NCI-H82 (cell line): ENCODE measurements at regions not wholly inside any gene's neighbourhood (a gene's known extent, or its start where the extent isn't known, plus 50 kb on each side); places are given as distances from the start of the nearest gene placed in this dataset.
"Not testable (repeated sequence)": the region's sequence is repeated elsewhere in the genome, so short reads cannot be mapped to it uniquely, and the experiment has no call there.

Experiments
- DNase-seq: peaks from one replicate; lab custom pipeline; 2025; lab: John Stamatoyannopoulos, UW

GRCh38 chr5:99900302-99900852 lies 634.8 kb upstream of the FAM174A start:
- DNase-seq, result no peak

- peak; percentile 85 for DNase-seq
Measured at GRCh38 chr5:99879791-99880511, 655.2 kb upstream of the FAM174A start.

DNA sequence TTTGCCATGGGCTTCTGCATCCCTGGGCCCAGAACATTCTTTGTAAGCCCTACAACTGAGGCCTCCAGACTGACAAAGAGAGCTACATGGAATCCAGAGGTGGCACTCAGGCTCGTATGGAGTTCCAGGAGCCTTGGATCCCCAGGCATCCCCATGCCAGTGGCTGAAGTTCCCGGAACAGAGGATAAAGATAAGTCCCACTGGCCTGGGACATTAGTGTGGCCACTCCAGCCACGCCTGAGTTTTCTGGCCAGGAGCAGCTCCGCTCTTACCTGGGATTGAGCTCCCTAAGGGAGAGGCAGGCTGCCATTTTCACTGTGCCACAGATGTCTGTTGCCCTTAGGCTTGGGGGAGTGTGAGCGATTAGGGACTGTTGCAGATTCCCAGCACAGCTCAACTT lies 656.3 kb upstream of the FAM174A start:
- DNase-seq, result no peak

DNA sequence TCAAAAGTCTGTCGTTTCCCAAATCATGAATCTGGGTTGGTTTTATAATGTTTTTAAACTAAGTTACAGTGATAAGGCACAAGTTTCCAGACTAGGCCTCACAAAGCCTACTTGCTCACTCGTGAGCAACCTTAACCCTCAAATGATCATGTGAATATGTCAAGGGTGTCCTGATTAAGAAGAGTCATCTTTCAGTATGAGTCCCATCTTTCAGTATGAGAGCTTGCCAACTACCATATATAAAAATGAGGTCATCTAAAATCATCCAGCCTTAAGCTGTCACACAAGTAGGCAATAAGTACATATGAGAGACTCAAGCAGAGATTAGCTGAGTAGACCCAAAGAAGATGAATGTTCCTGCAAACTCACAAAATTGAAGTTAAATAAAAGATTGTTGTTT lies 668.4 kb upstream of the FAM174A start:
- no peak for DNase-seq

- no peak for DNase-seq
Measured at GRCh38 chr5:99865159-99865558, 670.0 kb upstream of the FAM174A start.

GRCh38 chr5:99835791-99836190 lies 699.4 kb upstream of the FAM174A start:
- no peak for DNase-seq

DNA sequence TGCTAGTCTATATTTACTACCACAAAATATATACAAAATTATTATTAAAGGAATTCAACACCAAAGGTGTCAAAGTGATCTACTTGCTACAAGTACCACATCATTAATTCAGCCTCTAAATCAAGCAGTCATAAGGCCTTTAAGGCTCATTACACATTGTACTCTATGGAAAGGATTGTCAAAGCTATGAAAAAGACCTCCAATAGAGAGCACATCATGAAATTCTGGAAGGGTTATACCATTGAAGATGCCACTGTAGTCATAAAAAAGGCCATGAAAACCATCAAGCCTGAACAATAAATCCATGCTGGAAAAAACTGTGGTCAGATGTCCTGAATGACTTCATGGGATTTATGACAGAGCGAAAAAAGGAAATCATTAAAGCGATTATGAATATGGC lies 708.0 kb upstream of the FAM174A start:
- DNase-seq, result no peak

DNA sequence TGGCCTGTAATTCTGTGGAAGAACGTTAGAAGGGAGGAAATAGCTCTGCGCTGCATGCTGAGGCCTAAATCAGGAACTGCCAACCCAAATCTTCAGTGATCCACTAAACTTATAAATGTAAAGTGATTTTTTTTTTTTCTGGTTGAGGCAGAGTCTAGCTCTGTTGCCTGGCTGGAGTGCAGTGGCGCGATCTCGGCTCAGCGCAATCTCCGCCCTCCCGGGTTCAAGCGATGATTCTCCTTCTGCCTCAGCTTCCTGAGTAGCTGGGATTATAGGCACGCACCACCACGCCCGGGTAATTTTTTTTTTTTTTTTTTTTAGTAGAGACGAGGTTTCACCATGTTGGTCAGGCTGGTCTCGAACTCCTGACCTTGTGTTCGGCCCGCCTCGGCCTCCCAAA lies 717.4 kb upstream of the FAM174A start:
- DNase-seq, result no peak

DNA sequence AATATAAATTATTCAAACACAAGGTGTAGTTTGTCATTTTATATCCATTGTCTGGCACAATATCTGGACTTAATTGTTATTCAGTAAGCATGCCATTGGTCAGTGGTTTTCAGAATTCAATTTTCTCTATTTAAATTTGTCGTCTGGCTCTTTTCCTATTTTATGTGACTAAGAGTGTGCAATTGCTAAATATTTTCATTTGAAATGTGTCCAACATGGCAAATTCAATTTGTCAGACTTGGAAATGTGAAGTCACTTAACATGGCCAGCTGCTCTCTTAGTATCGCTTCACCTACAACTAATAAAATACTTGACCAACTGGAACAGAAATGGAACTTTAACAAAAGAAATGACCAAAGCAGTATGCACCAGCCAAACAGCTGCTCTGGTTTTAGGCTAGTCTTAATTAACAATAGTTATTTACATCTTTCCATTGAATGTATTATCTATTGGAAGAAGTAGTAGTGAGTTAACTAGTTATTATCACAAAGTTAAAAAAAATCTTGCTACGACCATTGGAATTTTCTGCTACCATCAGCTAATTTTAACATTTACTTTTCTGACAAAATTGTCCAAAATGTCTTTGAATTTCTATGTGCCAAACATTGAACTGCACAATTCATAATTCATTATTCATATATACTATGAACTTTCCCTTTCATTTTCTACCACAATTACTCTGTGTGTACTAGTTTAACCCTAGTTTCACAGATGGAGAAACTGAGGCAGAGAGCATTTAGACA lies 720.7 kb upstream of the FAM174A start:
- DNase-seq, result no peak

GRCh38 chr5:99808657-99809230 lies 726.4 kb upstream of the FAM174A start:
- no peak for DNase-seq

DNA sequence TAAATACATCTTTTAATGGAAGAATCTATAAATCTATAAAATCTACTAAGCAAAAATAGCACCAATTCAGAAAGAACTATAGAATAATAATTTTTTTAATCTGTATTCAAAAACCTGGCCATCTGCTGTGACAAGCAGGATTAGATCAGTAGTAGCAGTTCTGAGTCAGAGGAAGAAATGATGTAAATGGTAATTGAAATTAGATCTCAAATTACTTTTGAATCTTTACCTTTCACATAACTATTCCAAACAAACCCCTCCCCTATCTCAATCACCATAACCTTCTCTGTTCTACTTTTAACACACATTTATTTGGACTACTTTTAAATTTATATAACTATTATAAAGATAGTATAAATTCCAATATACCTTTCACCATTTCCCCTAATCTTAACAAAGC lies 727.8 kb upstream of the FAM174A start:
- peak; percentile 21 for DNase-seq

- DNase-seq, result no peak
Measured at GRCh38 chr5:99795031-99795430, 740.1 kb upstream of the FAM174A start.

- no peak for DNase-seq
Measured at GRCh38 chr5:99788482-99788881, 746.7 kb upstream of the FAM174A start.

DNA sequence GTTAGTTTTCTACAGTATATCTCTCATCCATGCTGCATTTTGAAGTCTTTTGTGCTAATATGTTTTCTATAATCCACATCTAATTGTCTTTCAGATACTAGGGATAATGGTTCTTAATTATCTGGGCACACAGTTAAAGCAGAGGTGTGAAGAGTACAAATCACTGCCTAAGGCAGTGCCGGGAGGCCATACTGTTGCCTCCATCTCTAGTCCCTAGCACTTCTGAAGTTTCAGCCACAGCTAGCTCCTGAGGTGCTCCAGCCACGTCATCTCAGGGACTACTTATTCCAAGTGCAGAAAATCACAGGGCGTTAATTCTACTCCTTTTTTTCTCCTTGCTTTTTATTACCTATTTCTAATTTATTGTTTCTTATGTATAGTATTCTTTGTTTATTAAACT lies 760.0 kb upstream of the FAM174A start:
- peak; percentile 34 for DNase-seq

DNA sequence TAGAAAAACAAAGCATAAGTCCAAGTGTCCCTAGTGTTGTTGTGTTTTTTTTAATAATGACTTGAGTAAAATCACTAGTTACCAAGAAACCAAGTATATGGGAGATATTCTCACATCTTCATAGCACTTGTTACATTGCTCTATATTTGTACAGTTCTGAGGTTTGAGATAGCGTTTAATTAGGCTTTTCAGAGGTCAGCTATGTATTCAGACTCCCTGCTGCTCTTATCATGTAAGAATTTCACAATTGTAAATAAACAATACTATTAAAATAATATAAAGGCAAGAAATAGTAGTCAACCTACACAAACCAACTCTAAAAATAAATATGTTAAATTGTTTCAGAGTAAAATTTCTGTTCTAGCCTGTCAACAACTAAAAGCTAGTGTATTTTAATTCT lies 761.9 kb upstream of the FAM174A start:
- DNase-seq, result no peak

DNA sequence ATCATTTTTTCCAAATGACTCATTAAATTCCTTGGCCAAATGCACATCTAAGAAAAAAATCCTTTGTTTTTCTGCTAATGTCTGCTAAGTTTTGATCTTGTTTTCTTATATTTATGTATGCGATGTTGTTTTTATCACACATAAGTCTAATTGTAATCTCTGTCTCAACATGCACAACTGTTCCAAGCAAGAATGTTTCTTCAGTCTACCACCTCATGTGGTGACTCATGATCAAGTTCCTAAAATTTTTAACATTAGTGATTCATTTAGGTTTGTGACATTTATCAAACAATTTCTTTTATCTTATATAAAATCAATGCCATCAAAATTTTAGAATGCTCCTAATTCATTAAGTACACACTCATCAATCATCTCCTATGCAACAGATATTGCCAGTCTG lies 763.9 kb upstream of the FAM174A start:
- DNase-seq, result no peak

DNA sequence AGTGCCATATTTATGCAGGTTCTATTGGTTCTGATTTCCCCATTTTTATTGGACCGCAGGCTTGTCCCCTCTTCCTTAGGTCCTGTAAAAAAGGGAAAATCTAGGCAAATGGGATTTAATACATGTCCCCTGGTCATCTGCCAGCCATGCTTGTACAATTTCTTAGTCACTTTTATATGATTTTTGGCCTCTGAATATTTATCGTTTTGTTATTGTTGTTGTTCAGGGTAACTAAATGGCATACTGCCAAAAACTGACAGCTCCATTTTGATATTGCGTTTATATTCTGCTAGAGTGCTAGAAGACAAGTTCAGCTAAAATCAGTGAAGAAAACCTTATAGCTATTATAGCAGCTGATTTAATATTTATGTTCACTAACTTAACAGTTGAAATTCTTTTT lies 770.2 kb upstream of the FAM174A start:
- no peak for DNase-seq

DNA sequence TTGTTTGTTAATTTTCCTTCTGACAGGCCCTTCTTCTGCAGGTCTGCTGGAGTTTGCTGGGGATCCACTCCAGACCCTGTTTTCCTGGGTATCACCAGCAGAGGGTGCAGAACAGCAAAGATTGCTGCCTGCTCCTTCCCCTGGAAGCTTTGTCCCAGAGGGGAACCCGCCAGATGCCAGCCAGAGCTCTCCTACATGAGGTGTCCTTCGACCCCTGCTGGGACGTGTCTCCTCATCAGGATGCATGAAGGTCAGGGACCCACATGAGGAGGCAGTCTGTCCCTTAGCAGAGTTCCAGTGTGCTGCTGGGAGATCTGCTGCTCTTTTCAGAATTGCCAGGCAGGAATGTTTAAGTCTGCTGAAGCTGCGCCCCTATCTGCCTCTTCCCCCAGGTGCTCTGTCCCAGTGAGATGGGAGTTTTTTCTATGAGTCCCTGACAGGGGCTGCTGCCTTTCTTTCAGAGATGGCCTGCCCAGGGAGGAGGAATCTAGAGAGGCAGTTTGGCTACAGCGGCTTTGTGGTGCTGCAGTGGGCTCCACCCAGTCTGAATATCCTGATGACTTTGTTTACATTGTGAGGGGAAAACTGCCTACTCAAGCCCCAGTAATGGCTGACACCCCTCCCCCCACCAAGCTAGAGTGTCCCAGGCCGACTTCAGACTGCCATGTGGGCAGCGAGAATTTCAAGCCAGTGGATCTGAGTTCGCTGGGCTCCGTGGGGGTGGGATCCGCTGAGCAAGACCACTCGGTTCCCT lies 772.0 kb upstream of the FAM174A start:
- no peak for DNase-seq

- DNase-seq, result no peak
Measured at GRCh38 chr5:99747342-99747741, 787.8 kb upstream of the FAM174A start.

- not testable (repeated sequence) for DNase-seq
Measured at GRCh38 chr5:99733146-99733545, 802.0 kb upstream of the FAM174A start.

GRCh38 chr5:99730653-99731052 lies 801.8 kb upstream of the CHD1 start:
- not testable (repeated sequence) for DNase-seq

GRCh38 chr5:99724732-99725290 lies 796.0 kb upstream of the CHD1 start:
- DNase-seq, result peak; percentile 52
